ENCODE measurements at regions not wholly inside any gene's neighbourhood (a gene's known extent, or its start where the extent isn't known, plus 50 kb on each side); places are given as distances from the start of the nearest gene placed in this dataset.

- no CpG with 5 or more reads among the region's 9 CpGs for WGBS (ENCODE audit: extremely low coverage, insufficient coverage, low lambda C conversion rate)
- no peak overlapping the region for H2BK120ac ChIP-seq (ENCODE audit: low read depth, low read length)
- H3K36me3 ChIP-seq (ENCODE audit: control insufficient read depth, insufficient read depth, low read length), result no peaks in the 10 kb centered on the region
- H2BK5ac ChIP-seq (ENCODE audit: low read length), result no peak overlapping the region
- H2AK5ac ChIP-seq (ENCODE audit: low read length), result no peak overlapping the region
- H3K4ac ChIP-seq (ENCODE audit: low read depth, low read length), result no peak overlapping the region
- no peak overlapping the region for H3K56ac ChIP-seq (ENCODE audit: low read length)
- no peaks in the 10 kb centered on the region for H3K79me2 ChIP-seq (ENCODE audit: control insufficient read depth, insufficient read depth, low read length)
- no peak for DNase-seq
- H3K4me1 ChIP-seq (ENCODE audit: control insufficient read depth, low read depth, low read length), result no peaks in the 10 kb centered on the region
- H3K4me3 ChIP-seq (ENCODE audit: low read length), result no peak overlapping the region
- no peak overlapping the region for H4K5ac ChIP-seq (ENCODE audit: low read length)
- H3K27ac ChIP-seq (ENCODE audit: low read depth, low read length), result no peak overlapping the region
- no peaks in the 10 kb centered on the region for H3K27me3 ChIP-seq (ENCODE audit: insufficient read depth, low read length, poor library complexity)
- H3K18ac ChIP-seq (ENCODE audit: low read length), result no peak overlapping the region
- no peak overlapping the region for H3K4me2 ChIP-seq (ENCODE audit: low read length)
- H2BK15ac ChIP-seq (replicated peaks; ENCODE audit: low read depth), result no peak overlapping the region
- H3K79me1 ChIP-seq (ENCODE audit: low read length), result no peaks in the 10 kb centered on the region
- H3K23ac ChIP-seq (ENCODE audit: low read length), result no peak overlapping the region
- H4K8ac ChIP-seq (ENCODE audit: low read depth, low read length), result no peak overlapping the region
- H3K9ac ChIP-seq (ENCODE audit: low read length), result no peak overlapping the region
Observed at GRCh38 chr2:12397854-12398253, 318.9 kb upstream of the TRIB2 start.

- no CpG with 5 or more reads among the region's 3 CpGs for WGBS (ENCODE audit: extremely low coverage, insufficient coverage, low lambda C conversion rate)
- H3K27ac ChIP-seq (ENCODE audit: low read depth, low read length), result no peak overlapping the region
- no peak overlapping the region for H2AK5ac ChIP-seq (ENCODE audit: low read length)
Observed at GRCh38 chr2:12399240-12399639, 317.5 kb upstream of the TRIB2 start.

DNA sequence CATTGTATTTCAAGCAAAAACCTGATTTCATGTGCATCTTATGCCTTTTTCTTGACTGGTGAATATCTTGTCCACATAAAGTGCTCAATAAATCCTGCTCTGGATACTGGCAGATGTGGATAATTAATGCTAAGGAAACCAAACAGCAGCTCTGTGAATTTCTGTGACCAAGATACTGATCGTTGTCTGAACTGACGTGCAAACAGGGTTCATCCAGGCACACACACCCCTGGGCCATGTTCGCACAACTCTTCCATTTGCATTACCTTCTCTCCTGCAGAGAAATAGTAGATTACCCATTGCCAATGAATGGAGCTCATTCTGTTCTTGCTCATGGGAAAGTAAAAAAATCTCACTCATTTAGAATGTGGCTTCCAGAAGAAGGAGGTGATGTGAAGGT lies 316.2 kb upstream of the TRIB2 start:
- no peak for DNase-seq
- Histone ChIP-seq H3K4me1 (ENCODE audit: control insufficient read depth, low read depth, low read length) (no peaks in the 10 kb centered on the region), H3K56ac (ENCODE audit: low read length) (no peak overlapping the region), H2AK5ac (ENCODE audit: low read length) (no peak overlapping the region), H2BK5ac (ENCODE audit: low read length) (no peak overlapping the region), H2BK15ac (replicated peaks; ENCODE audit: low read depth) (no peak overlapping the region), H3K9ac (ENCODE audit: low read length) (no peak overlapping the region), H3K18ac (ENCODE audit: low read length) (no peak overlapping the region), H3K4me3 (ENCODE audit: low read length) (no peak overlapping the region), H3K4ac (ENCODE audit: low read depth, low read length) (no peak overlapping the region), H3K36me3 (ENCODE audit: control insufficient read depth, insufficient read depth, low read length) (no peaks in the 10 kb centered on the region), H3K27me3 (ENCODE audit: insufficient read depth, low read length, poor library complexity) (no peaks in the 10 kb centered on the region), H3K4me2 (ENCODE audit: low read length) (no peak overlapping the region), H3K79me2 (ENCODE audit: control insufficient read depth, insufficient read depth, low read length) (no peaks in the 10 kb centered on the region), H3K23ac (ENCODE audit: low read length) (no peak overlapping the region), H4K5ac (ENCODE audit: low read length) (no peak overlapping the region), H3K27ac (ENCODE audit: low read depth, low read length) (no peak overlapping the region), H4K8ac (ENCODE audit: low read depth, low read length) (no peak overlapping the region), H2BK120ac (ENCODE audit: low read depth, low read length) (no peak overlapping the region), H3K79me1 (ENCODE audit: low read length) (no peaks in the 10 kb centered on the region)
- WGBS (ENCODE audit: extremely low coverage, insufficient coverage, low lambda C conversion rate), result no CpG with 5 or more reads among the region's 3 CpGs

More at GRCh38 chr2:12399240-12399639, 317.5 kb upstream of the TRIB2 start:
- no peak overlapping the region for H3K4ac ChIP-seq (ENCODE audit: low read depth, low read length)
- no peak overlapping the region for H4K8ac ChIP-seq (ENCODE audit: low read depth, low read length)
- no peaks in the 10 kb centered on the region for H3K27me3 ChIP-seq (ENCODE audit: insufficient read depth, low read length, poor library complexity)
- H2BK120ac ChIP-seq (ENCODE audit: low read depth, low read length), result no peak overlapping the region
- H3K9ac ChIP-seq (ENCODE audit: low read length), result no peak overlapping the region
- no peak overlapping the region for H3K4me3 ChIP-seq (ENCODE audit: low read length)
- H4K5ac ChIP-seq (ENCODE audit: low read length), result no peak overlapping the region
- H3K23ac ChIP-seq (ENCODE audit: low read length), result no peak overlapping the region
- no peak overlapping the region for H2BK15ac ChIP-seq (replicated peaks; ENCODE audit: low read depth)
- H3K79me1 ChIP-seq (ENCODE audit: low read length), result no peaks in the 10 kb centered on the region
- no peak overlapping the region for H3K18ac ChIP-seq (ENCODE audit: low read length)
- no peaks in the 10 kb centered on the region for H3K79me2 ChIP-seq (ENCODE audit: control insufficient read depth, insufficient read depth, low read length)
- no peaks in the 10 kb centered on the region for H3K4me1 ChIP-seq (ENCODE audit: control insufficient read depth, low read depth, low read length)
- DNase-seq, result no peak
- H2BK5ac ChIP-seq (ENCODE audit: low read length), result no peak overlapping the region
- no peak overlapping the region for H3K4me2 ChIP-seq (ENCODE audit: low read length)
- no peaks in the 10 kb centered on the region for H3K36me3 ChIP-seq (ENCODE audit: control insufficient read depth, insufficient read depth, low read length)
- H3K56ac ChIP-seq (ENCODE audit: low read length), result no peak overlapping the region

- H2BK15ac ChIP-seq (replicated peaks; ENCODE audit: low read depth), result no peak overlapping the region
- H3K27me3 ChIP-seq (ENCODE audit: insufficient read depth, low read length, poor library complexity), result no peaks in the 10 kb centered on the region
- no peak overlapping the region for H2BK120ac ChIP-seq (ENCODE audit: low read depth, low read length)
- peak; percentile 65 for DNase-seq
- no peak overlapping the region for H3K27ac ChIP-seq (ENCODE audit: low read depth, low read length)
- H2AK5ac ChIP-seq (ENCODE audit: low read length), result no peak overlapping the region
- no peak overlapping the region for H4K5ac ChIP-seq (ENCODE audit: low read length)
- no peak overlapping the region for H4K8ac ChIP-seq (ENCODE audit: low read depth, low read length)
- H2BK5ac ChIP-seq (ENCODE audit: low read length), result no peak overlapping the region
- H3K79me1 ChIP-seq (ENCODE audit: low read length), result no peaks in the 10 kb centered on the region
- WGBS (ENCODE audit: extremely low coverage, insufficient coverage, low lambda C conversion rate), result no CpG with 5 or more reads among the region's 5 CpGs
- H3K4ac ChIP-seq (ENCODE audit: low read depth, low read length), result no peak overlapping the region
- no peak overlapping the region for H3K4me3 ChIP-seq (ENCODE audit: low read length)
- H3K4me1 ChIP-seq (ENCODE audit: control insufficient read depth, low read depth, low read length), result no peaks in the 10 kb centered on the region
- no peak overlapping the region for H3K18ac ChIP-seq (ENCODE audit: low read length)
- H3K79me2 ChIP-seq (ENCODE audit: control insufficient read depth, insufficient read depth, low read length), result no peaks in the 10 kb centered on the region
- no peak overlapping the region for H3K9ac ChIP-seq (ENCODE audit: low read length)
- H3K56ac ChIP-seq (ENCODE audit: low read length), result no peak overlapping the region
- no peak overlapping the region for H3K4me2 ChIP-seq (ENCODE audit: low read length)
- H3K36me3 ChIP-seq (ENCODE audit: control insufficient read depth, insufficient read depth, low read length), result no peaks in the 10 kb centered on the region
- no peak overlapping the region for H3K23ac ChIP-seq (ENCODE audit: low read length)
Observed at GRCh38 chr2:12402440-12403139, 314.1 kb upstream of the TRIB2 start.

DNA sequence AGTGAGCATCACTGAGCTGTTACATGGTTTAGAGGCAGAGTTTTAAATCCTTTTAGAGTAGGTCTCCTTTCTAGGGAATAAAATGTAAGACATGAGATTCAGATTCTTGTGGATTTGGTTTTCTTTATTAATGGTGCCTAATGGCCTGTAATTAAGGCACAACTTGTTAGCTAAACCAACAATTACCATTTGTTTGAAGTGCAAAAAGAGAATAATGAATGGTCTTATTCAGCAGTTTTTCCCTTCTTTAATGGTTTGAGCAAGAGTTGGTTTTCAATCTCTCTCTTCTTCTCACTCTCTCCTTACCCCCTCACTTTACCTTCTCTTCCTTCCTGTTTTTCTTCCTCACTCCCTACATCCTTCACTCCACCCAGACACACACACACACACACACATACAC lies 312.2 kb upstream of the TRIB2 start:
- H3K79me2 ChIP-seq (ENCODE audit: control insufficient read depth, insufficient read depth, low read length), result no peaks in the 10 kb centered on the region
- H3K23ac ChIP-seq (ENCODE audit: low read length), result no peak overlapping the region
- H4K8ac ChIP-seq (ENCODE audit: low read depth, low read length), result no peak overlapping the region
- H2AK5ac ChIP-seq (ENCODE audit: low read length), result no peak overlapping the region
- no peak overlapping the region for H2BK15ac ChIP-seq (replicated peaks; ENCODE audit: low read depth)
- no peak overlapping the region for H3K4ac ChIP-seq (ENCODE audit: low read depth, low read length)
- H4K5ac ChIP-seq (ENCODE audit: low read length), result no peak overlapping the region
- no peak overlapping the region for H3K18ac ChIP-seq (ENCODE audit: low read length)
- H3K27ac ChIP-seq (ENCODE audit: low read depth, low read length), result no peak overlapping the region
- no peak overlapping the region for H3K56ac ChIP-seq (ENCODE audit: low read length)
- no peak overlapping the region for H3K4me2 ChIP-seq (ENCODE audit: low read length)
- no peak overlapping the region for H2BK5ac ChIP-seq (ENCODE audit: low read length)
- H3K79me1 ChIP-seq (ENCODE audit: low read length), result no peaks in the 10 kb centered on the region
- no peak for DNase-seq
- no peak overlapping the region for H3K4me3 ChIP-seq (ENCODE audit: low read length)
- no peaks in the 10 kb centered on the region for H3K36me3 ChIP-seq (ENCODE audit: control insufficient read depth, insufficient read depth, low read length)
- H3K9ac ChIP-seq (ENCODE audit: low read length), result no peak overlapping the region
- no peak overlapping the region for H2BK120ac ChIP-seq (ENCODE audit: low read depth, low read length)
- H3K27me3 ChIP-seq (ENCODE audit: insufficient read depth, low read length, poor library complexity), result no peaks in the 10 kb centered on the region
- no peaks in the 10 kb centered on the region for H3K4me1 ChIP-seq (ENCODE audit: control insufficient read depth, low read depth, low read length)

DNA sequence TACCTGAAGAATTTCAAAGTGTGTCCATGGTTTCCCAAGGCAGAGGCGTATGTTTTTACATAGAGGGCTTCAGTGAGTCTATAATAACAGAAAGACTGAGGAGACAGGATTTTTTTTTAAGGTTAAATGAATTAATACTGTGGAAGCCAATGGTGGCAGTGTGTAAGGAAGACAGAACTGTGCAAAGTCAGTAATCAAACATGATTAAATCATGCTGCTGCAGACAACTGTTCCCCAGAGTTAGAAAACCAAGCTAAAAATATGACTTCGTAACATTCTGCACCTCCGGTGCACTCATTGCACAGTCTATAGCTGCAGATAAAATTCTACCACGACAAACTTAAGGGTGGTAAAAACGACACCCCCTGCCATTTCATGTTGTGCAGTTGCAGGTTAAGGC lies 309.6 kb upstream of the TRIB2 start:
- Histone ChIP-seq H3K9ac (ENCODE audit: low read length) (no peak overlapping the region), H3K4me3 (ENCODE audit: low read length) (no peak overlapping the region), H3K36me3 (ENCODE audit: control insufficient read depth, insufficient read depth, low read length) (no peaks in the 10 kb centered on the region), H3K4me1 (ENCODE audit: control insufficient read depth, low read depth, low read length) (no peaks in the 10 kb centered on the region), H3K23ac (ENCODE audit: low read length) (no peak overlapping the region), H3K18ac (ENCODE audit: low read length) (no peak overlapping the region), H3K79me2 (ENCODE audit: control insufficient read depth, insufficient read depth, low read length) (no peaks in the 10 kb centered on the region), H2BK15ac (replicated peaks; ENCODE audit: low read depth) (no peak overlapping the region), H3K79me1 (ENCODE audit: low read length) (no peaks in the 10 kb centered on the region), H2BK120ac (ENCODE audit: low read depth, low read length) (no peak overlapping the region), H3K27ac (ENCODE audit: low read depth, low read length) (no peak overlapping the region), H3K56ac (ENCODE audit: low read length) (no peak overlapping the region), H4K5ac (ENCODE audit: low read length) (no peak overlapping the region), H3K4ac (ENCODE audit: low read depth, low read length) (no peak overlapping the region), H2AK5ac (ENCODE audit: low read length) (no peak overlapping the region), H2BK5ac (ENCODE audit: low read length) (no peak overlapping the region), H4K8ac (ENCODE audit: low read depth, low read length) (no peak overlapping the region), H3K4me2 (ENCODE audit: low read length) (no peak overlapping the region), H3K27me3 (ENCODE audit: insufficient read depth, low read length, poor library complexity) (no peaks in the 10 kb centered on the region)
- WGBS (ENCODE audit: extremely low coverage, insufficient coverage, low lambda C conversion rate), result no CpG with 5 or more reads among the region's 5 CpGs
- DNase-seq, result no peak

All from mesendoderm (in vitro differentiated cells).